ENCODE measurements at regions not wholly inside any gene's neighbourhood (a gene's known extent, or its start where the extent isn't known, plus 50 kb on each side); places are given as distances from the start of the nearest gene placed in this dataset.

DNA sequence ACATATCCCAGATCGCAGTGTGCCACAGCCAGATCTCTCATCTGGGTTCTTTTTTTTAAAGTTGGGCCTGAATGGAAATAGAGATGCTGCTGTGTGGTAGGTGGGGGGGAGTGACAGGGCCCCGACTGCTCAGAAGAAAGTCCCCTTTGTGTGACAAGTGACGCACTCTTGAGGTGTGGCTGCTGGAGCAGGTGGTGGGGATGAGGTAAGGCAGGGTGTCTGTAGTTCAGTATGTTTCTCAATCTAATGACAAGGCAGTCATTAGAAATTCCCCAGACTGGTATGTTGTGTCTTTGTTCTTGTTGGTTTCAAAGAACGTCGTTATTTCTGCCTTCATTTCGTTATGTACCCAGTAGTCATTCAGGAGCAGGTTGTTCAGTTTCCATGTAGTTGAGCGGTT, 128.8 kb upstream of the TACR1 start:
- WGBS, 2 donors, result 81 to 89% methylated on average over 6 to 7 of the region's 7 CpGs
- Histone ChIP-seq H3K4me1 (no peaks in the 10 kb centered on the region), H3K36me3 (no peaks in the 10 kb centered on the region), H3K4me3 (no peak overlapping the region), H3K27ac (no peak overlapping the region), H3K27me3 (no peaks in the 10 kb centered on the region), H3K9me3 (no peaks in the 10 kb centered on the region)
- DNase-seq, result no peak
- TF ChIP-seq EP300 (IDR thresholded peaks at IDR 0.05) (no peak), POLR2AphosphoS5 (IDR thresholded peaks at IDR 0.05) (no peak), POLR2A (IDR thresholded peaks at IDR 0.05) (no peak)
- TF ChIP-seq, protein P1, sequence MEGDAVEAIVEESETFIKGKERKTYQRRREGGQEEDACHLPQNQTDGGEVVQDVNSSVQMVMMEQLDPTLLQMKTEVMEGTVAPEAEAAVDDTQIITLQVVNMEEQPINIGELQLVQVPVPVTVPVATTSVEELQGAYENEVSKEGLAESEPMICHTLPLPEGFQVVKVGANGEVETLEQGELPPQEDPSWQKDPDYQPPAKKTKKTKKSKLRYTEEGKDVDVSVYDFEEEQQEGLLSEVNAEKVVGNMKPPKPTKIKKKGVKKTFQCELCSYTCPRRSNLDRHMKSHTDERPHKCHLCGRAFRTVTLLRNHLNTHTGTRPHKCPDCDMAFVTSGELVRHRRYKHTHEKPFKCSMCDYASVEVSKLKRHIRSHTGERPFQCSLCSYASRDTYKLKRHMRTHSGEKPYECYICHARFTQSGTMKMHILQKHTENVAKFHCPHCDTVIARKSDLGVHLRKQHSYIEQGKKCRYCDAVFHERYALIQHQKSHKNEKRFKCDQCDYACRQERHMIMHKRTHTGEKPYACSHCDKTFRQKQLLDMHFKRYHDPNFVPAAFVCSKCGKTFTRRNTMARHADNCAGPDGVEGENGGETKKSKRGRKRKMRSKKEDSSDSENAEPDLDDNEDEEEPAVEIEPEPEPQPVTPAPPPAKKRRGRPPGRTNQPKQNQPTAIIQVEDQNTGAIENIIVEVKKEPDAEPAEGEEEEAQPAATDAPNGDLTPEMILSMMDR (IDR thresholded peaks at IDR 0.05), result no peak
- intact Hi-C loops (cut with DNase I), result no loop called here

DNA sequence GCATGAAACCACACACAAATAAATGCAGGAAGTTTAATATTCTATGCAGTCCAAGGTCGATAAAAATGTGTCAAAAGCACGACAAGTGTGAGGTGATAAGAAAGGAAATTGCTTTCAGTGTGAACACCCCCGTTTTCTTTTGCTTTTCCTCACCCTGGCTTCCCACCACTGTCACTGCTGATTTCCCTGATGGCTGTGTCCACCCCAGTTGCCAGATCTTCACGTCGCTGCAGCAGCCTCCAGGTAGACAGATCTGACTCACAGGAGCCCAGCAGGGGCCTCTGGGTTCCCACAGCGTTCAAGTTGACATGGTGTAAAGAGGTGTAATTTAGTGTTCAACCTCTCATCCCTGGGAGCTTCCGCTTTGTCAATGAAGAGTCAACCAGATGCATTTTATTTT, 128.0 kb upstream of the TACR1 start:
- Histone ChIP-seq H3K27ac (no peak overlapping the region), H3K4me3 (no peak overlapping the region), H3K36me3 (no peaks in the 10 kb centered on the region), H3K4me1 (no peaks in the 10 kb centered on the region), H3K9me3 (no peaks in the 10 kb centered on the region), H3K27me3 (no peaks in the 10 kb centered on the region)
- intact Hi-C loops (cut with DNase I), result no loop called here
- no peak for TF ChIP-seq EP300 (IDR thresholded peaks at IDR 0.05)
- 55 to 58% methylated on average over 7 of the region's 7 CpGs for WGBS, 2 donors
- DNase-seq, result no peak

DNA sequence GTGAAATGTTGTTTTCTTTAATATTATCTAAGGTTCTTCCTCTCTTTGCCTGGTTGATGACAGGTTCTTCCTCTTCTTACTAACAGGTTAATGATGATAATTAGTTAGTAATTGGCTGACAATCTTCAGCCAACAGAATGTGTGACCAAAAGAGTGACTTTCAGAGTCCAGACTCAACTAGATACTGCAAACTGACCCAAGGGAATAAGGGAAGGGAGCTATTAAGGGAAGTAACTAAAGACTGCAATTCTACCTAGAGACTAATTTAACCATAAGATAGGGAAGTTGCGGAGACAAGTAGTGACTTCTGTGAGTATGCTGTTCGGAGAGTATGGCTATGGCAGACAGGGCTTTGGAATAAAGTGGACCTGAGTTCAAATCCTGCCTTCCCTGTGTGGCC, 127.3 kb upstream of the TACR1 start:
- no peaks in the 10 kb centered on the region for H3K27me3 ChIP-seq
- no peaks in the 10 kb centered on the region for H3K36me3 ChIP-seq
- H3K9me3 ChIP-seq, result no peaks in the 10 kb centered on the region
- TF ChIP-seq POLR2AphosphoS5 (IDR thresholded peaks at IDR 0.05) (no peak), EP300 (IDR thresholded peaks at IDR 0.05) (no peak), POLR2A (IDR thresholded peaks at IDR 0.05) (no peak)
- TF ChIP-seq, protein P1 (IDR thresholded peaks at IDR 0.05), result no peak
- 88 to 92% methylated on average over 2 of the region's 2 CpGs for WGBS, 2 donors
- H3K4me3 ChIP-seq, result no peak overlapping the region
- intact Hi-C loops (cut with DNase I), result no loop called here
- no peak for DNase-seq
- H3K27ac ChIP-seq, result no peak overlapping the region
- H3K4me1 ChIP-seq, result no peaks in the 10 kb centered on the region

DNA sequence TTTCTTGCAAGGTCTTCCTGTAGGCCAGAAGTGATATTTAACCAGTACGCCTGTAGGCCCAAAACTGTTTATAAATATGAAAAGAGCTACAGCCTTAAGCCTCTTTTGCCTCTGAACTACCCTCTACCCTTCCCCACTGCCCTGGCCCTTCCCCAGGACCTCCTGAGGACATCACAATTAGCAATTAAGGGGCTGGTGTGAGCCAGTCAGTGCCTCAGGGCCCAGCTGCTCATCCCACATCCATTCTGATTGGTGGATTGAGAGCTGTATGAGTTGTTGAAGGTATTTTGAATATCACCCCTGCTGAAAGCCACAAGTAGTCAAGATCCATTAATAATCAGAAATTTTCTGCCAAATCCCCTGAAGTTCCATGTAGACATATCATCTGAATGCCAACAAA, 126.3 kb upstream of the TACR1 start:
- no peaks in the 10 kb centered on the region for H3K9me3 ChIP-seq
- no peaks in the 10 kb centered on the region for H3K4me1 ChIP-seq
- intact Hi-C loops (cut with DNase I), result no loop called here
- no peaks in the 10 kb centered on the region for H3K27me3 ChIP-seq
- no peak overlapping the region for H3K4me3 ChIP-seq
- TF ChIP-seq POLR2A (IDR thresholded peaks at IDR 0.05), result no peak
- no peak for TF ChIP-seq POLR2AphosphoS5 (IDR thresholded peaks at IDR 0.05)
- no peak for TF ChIP-seq EP300 (IDR thresholded peaks at IDR 0.05)
- TF ChIP-seq, protein P1 (IDR thresholded peaks at IDR 0.05), result no peak
- WGBS, 2 donors, result 89 to 94% methylated on average over 1 of the region's 1 CpG
- DNase-seq, result no peak
- H3K36me3 ChIP-seq, result no peaks in the 10 kb centered on the region
- no peak overlapping the region for H3K27ac ChIP-seq

DNA sequence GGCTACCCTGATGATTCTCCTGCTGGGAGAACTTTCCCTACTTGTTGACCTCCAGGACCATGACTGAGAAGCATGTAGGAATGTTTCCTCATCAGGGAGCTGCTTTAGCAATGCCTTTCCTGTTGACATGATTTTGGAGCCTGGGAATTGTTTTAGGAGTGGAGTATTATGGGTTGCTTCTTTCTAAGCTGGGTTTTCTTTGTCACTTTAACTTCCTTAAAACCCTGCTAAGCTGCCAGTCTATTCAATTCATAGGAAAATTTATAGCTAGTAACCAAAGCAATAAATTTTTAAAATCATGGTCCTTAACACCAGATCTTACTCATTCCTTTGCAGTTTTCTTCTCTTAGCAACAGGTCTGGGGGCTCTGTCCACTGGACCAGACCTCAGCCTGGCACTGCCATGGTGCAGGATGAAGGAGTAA, 125.6 kb upstream of the TACR1 start:
- Histone ChIP-seq H3K9me3 (no peaks in the 10 kb centered on the region), H3K27ac (no peak overlapping the region), H3K4me3 (no peak overlapping the region), H3K4me1 (no peaks in the 10 kb centered on the region), H3K36me3 (no peaks in the 10 kb centered on the region), H3K27me3 (no peaks in the 10 kb centered on the region)
- no peak for DNase-seq
- intact Hi-C loops (cut with DNase I), result no loop called here
- TF ChIP-seq POLR2AphosphoS5 (IDR thresholded peaks at IDR 0.05), result no peak

DNA sequence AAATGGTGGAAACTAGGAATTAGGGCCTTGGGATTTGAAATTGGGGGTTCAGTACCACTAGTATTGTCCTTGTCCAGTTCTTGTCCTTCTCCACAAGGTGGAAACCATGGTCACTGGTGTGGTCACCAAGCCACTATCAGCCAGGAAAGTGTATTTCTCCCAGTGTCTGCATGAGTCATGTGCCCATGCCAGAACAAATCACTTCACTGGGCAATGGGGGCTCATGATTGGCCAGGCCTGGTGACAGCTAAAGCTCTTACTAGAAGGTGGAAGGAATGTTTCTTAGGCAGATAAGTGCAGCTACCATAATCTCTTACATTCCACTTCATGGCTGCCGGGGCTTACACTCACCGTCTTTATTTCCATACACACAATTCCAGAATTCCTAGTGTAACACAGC, 124.8 kb upstream of the TACR1 start:
- Histone ChIP-seq H3K4me1 (no peaks in the 10 kb centered on the region), H3K36me3 (no peaks in the 10 kb centered on the region), H3K27me3 (no peaks in the 10 kb centered on the region), H3K9me3 (no peaks in the 10 kb centered on the region), H3K27ac (no peak overlapping the region), H3K4me3 (no peak overlapping the region)
- no peak for DNase-seq
- TF ChIP-seq EP300 (IDR thresholded peaks at IDR 0.05) (no peak), POLR2AphosphoS5 (IDR thresholded peaks at IDR 0.05) (no peak), POLR2A (IDR thresholded peaks at IDR 0.05) (no peak)
- TF ChIP-seq, protein P1 (IDR thresholded peaks at IDR 0.05), result no peak
- intact Hi-C loops (cut with DNase I), result no loop called here
- WGBS, 2 donors, result 95 to 98% methylated on average over 2 of the region's 2 CpGs

Data from sigmoid colon (tissue), 6 donors.